NCI-H2227 (cell line): ENCODE measurements at regions not wholly inside any gene's neighbourhood (a gene's known extent, or its start where the extent isn't known, plus 50 kb on each side); places are given as distances from the start of the nearest gene placed in this dataset.

Experiments used
- DNase-seq: peaks from one replicate; lab custom pipeline; 2025; ENCODE audit not compliant: unreplicated experiment; lab: John Stamatoyannopoulos, UW

DNA sequence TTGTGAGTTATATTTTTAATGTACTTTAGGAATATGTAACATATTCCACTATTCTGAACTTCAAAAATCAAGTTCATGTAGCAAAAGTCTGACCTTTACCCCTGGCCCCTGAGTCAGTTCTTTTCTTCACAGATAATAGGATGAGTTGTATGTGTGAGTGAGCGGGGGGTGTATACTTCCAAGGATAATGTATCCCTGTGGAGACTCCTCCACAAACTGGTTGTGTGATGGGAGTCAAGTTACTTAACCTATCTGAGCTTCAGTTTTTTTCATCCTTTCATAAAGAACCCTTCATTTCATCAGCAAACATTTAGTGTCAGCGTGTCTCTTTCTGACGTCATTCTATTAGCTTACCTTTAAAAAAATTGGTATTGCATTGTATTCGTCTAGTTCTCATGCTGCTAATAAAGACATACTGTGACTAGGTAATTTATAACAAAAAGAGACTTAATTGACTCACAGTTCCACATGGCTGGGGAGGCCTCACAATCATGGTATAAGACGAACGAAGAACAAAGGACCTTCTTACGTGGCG is 288.1 kb upstream of the GPC6 start:
- no peak for DNase-seq

DNA sequence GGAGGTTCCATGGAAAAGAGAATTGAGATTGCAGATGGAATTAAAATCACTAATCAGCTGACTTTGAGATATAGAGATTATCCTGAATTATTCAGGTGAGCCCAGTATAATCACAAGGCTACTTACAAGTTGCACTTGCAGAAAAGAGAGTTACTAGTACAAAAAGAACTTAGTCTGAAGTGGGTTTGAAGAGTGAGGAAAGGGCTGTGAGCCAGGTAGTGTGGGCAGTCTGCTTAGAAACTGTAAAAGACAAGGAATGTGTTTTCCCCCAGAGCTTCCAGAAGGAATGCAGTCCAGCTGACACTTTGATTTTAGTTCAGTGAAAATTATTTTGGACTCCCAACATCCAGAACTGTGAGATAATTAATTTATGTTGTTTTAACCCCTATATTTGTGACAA is 285.4 kb upstream of the GPC6 start:
- DNase-seq, result no peak

DNA sequence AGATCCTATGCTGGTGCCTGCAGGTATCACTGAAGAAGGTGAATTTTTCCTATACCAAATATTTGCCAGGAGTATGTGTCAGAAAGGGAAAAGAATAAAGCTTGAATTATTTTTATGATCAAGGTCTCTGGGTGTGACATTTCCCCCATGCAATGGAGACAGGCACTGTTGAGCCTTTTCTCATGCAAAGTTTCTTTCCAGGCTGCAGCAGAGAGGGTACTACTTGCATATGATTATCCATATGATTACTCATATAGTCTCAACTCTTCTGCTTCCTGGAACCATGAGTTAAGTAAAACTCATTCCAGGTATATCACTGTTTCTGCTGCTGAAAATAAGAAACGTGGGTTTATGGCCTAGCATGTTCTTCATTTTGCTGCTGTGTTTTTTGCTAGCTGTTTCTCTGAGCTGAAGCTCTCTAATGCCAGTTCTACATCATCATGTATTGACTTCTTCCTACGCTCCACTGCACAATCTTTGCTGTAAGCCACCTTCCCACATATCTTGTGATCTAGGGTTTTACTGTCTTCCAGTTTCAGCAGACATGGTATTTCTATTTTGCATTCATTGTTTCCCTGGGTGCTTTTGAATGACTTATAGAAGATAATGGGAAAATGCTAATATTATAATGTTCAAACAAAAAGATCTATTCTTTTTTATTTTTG is 278.7 kb upstream of the GPC6 start:
- no peak for DNase-seq

DNA sequence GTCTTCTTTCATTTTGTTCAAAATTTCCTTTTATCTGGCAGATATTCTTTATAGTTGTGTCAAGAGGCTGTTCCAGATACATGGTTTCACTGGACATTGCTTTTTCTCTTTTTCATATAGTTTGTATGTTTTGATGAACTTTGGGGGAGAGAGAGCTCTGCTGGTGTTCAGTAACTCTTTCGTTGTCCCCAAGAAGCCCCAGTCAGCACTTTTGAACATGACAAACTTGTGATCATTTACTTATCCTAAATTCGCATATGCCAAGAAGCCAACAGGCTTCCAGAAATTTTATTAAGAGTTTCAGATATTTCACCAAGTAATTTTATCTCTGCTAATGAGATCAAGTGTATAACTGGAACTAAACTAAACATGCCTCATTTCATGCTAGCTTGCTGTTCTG is 275.8 kb upstream of the GPC6 start:
- no peak for DNase-seq

DNA sequence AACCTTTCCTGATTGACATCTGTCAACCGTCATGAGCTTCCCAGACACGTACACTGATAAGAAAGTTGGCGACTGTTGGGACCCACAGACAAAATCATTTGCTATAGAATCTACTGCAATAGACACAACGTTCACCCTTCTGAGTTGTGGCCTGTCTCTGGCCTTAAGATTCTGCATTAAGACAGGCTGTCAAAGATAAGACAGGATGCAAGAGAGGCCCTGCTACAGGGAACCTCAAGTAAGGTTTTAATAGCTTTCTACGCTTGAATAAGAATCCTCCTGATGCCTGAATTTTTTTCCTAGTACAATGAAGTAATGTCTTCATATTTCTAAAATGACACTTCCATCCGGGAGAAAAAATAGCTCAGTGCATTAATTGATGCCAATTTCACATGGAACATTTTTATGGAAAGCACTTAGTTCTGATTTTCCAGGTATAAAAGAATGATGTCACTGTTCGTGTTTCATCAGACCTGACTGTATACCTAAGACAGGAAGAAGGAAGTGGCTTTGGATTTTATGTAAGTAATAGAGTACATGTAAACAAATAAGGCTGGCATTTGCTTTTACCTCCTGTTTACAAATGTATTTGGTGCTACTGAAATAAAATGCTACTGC is 275.2 kb upstream of the GPC6 start:
- DNase-seq, result no peak

DNA sequence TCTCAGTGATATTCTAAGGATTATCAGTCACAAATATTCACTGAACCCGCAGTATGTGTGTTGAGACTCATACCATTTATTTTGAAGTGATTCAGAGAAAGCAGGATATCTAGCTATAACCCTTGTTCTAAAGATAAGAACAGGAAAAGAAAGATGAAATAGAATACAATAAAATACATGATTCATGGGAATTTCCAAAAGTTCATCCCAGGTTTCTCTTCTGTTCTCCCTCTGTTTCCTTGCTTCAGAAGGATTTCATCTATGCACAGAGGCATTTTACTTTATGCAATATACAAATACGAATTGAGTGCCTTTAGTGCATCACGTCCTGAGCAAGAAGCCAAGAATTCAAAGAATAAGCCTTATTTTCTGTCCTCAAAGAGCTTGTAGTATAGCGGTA is 274.4 kb upstream of the GPC6 start:
- DNase-seq, result no peak

DNA sequence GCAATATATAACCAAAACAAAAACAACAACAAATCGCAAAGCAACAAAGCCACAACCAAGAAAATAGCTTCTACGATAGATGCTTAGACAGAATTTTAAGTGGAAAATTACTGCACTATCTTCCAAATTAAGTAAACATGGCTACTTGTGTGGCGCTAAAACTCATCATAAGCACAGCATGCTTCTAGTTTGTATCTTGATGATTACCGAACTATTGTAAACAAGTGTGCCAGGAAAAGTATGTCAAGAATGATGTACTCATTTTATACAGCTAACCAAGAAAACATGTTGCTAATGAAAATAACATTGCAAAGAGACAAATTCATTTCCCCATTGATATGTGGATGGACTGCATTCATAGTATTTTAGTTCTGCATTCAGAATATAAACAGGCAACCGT is 271.9 kb upstream of the GPC6 start:
- no peak for DNase-seq

DNA sequence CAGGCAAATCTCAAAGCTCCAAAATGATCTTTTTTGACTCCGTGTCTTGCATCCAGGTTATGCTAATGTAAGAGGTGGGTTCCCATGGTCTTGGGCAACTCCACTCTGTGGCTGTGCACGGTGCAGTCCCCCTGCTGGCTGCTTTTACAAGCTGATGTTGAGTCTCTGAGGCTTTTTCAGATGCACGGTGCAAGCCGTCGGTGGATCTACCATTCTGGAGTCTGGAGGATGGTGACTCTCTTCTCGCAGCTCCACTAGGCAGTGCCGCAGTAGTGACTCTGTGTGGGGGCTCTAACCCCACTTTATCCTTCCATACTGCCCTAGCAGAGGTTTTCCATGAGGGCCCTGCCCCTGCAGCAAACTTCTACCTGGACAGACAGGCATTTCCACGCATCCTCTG is 266.8 kb upstream of the GPC6 start:
- no peak for DNase-seq

DNA sequence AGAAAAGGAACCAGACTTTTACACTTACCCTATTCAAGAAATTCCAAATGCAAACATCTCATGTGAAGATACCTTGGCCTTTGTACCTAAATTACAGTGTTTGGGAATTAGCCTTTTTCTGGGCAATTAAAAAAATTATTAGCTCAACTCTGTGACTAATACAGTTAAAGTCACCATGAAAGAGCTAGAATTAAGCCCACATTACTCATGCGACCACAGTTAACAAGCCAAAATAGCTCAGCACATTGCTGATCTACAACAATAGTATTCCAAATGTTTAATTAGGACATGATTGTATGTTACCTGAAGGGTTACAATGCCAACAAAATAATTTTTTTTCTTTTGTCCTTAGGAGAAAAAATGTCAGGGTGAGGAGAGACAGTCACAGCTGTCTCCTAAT is 263.6 kb upstream of the GPC6 start:
- DNase-seq, result no peak

DNA sequence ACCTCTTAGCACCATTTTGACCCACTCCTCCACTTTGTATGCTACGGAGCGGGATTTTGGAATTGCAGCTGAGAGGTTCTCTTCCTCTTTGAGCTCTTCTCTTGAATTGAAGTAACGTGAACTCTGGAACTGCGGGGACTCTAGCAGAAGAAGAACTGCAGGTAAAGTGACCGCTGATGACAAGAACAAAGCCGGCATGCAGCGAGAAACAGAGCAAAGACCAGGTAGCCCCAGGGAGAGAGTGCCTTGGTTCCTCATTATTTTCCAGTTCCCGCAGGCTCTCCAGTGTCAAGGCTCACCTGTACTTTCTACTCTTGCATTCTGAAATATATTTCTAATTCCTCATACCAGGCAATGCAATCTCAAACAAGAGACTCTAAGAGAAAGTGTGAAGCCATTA is 260.3 kb upstream of the GPC6 start:
- DNase-seq, result no peak

DNA sequence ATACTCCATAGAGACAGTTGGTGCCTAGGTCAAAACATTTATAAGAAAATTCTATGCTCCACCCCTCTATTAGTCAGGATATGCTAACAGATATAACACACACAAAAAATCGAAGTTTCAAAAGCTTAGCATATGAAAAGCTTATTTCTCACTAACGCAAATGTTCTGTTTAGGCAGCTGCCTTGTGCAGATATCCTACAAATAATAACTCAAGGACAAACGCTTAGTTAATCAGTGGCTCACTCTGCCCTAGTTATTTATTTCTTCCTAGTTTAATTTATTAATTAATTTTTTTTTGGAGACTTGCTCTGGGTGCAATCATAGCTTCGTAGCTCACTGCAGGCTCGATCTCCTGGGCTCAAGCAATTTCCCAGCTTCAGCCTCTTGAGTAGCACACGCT is 259.7 kb upstream of the GPC6 start:
- DNase-seq, result no peak

DNA sequence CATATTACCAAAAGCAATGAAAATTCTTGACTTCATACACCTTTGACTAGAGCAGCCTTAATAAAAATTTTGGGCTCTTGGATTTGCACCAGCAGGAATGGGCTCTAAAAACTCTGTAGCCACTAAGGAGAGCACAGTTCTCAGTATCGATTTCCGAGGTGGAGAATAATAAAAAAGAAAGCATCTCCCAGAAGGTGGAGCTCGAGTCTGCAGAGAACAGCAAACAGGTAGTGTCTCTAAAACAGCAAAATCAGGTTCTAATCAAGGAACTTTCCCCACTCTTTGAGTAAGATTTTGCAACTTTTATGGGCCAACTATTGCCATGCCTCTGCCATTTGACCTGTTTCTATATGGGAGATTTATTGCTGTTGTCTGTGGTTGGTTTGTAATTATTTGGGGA is 258.7 kb upstream of the GPC6 start:
- DNase-seq, result peak; percentile 6

DNA sequence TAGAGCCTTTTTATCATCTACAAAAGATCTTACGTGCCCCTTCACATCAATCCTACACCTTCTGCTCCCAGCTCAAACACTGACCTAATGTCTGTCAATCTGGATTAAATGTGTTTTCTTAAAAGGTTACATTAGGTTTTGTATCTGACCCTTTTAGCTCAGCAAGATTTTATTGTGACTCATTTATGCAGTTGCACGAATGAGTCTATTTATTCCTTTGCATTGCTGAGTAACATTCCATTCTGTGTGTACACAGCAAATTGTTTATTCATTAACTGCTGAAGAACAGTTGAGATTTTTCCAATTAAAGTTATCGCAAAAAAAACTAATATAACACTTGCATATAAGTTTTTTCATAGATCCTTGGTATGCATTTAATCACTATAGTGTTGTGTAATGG is 253.9 kb upstream of the GPC6 start:
- no peak for DNase-seq

DNA sequence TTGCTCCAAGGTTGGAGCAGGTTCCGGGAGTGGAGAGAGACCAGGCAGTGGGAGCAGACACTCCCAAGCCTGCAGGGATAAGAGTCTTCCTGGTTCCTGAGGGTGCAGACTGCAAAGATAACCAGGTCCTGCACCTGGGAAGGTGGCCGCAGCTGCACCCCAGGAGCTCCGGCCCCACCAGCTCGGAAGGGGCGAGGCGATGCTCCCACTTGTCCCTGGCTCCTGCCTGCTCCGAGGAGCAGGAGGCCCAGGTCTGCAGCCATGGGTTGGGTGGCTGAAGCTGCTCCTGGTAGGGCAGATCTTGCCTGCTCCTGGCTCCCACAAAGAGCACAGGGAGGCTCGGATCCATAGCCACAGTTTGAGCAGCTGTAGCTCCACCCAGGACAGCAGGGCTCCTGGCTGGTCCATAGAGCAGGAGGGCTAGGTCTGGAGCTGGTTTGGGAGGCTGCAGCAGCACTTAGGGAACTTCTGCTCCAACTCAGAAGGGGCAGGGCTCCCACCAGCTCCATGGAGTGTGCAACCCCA is 251.6 kb upstream of the GPC6 start:
- DNase-seq, result no peak

DNA sequence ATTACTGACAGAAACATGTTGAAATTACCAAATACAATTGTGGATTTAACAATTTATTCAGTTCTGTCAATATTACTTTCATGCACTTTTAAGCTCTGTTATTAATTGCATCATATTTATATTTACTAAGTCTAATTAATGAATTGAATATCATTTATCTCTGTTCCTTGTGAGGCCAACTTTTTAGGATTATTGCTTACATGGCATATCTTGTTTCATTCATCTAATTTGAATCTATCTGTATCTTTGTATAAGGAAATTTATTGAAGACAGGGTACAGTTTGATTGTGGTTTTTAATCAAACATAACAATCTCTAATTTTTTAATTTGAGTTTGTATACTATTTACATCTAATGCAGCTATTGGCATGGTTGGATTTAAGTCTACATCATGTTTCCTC is 249.9 kb upstream of the GPC6 start:
- DNase-seq, result no peak

DNA sequence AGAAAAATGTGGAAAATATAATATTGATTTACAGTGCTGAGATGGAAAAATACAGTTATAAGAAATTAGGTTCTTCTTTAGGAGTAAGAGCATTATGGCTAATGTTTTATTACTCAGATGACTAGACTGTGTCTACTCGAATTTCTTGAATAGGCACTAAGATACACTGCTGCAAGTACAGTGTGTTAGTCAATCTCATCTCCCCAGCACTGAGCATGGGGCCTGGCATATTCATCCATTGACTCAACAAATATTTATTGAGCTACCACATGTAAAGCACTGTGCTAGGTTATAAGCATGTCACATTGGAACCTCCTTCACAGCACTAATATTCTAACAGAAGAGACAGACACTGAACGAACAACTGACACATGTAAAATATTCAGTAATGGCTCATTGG is 242.5 kb upstream of the GPC6 start:
- no peak for DNase-seq

DNA sequence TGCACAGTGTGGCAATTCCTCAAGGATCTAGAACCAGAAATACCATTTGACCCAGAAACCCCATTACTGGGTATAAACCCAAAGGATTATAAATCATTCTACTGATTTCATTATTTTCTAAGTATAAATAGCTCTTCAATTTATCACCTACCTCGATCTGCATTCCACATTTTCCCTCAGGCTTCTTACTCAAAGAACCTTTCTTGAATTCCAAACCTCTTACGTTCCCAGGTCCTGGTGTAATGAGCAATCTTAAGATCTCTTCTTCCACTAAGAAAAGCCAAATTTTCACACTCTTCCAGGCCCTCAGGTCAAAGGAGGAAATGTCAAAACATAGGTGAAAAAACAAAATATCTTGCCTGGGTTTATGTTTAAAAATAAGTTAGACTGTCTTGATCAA is 237.3 kb upstream of the GPC6 start:
- DNase-seq, result no peak

DNA sequence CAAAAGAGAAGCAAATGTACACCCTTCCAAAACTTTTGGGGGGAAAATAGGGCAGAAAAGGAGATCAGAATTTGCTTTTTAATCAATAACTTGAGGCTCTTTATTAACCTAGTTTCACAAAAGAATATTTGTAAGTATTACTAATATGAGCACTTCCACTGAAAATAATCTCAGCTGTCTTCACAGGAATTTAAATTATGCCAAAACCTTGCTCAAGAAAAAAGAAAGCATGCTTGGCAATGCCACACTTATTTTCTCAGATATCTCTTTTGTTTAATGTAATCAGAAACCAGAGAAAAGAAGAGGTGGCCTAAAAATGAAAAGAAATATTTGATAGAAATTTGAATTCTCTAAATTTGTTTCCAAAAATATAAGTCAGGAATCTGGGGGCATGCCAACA is 234.9 kb upstream of the GPC6 start:
- DNase-seq, result no peak

DNA sequence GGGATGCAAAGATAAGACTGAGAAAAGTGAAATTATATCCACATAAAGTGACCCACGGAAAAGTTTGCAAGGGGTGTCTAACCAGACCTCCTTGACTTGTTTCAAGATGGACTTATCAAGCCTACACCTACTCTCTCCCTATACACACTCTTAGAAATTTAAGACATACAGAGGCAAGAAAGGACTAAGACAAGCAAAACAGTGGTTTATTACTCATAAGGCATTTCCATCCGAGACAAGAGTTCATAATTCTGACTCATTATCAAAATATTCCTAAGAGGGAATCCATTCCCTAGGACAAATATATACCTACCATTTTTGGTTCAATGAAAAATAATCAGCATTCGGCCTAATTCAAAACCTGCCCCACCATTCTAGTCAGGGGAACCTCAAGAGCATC is 232.6 kb upstream of the GPC6 start:
- no peak for DNase-seq

DNA sequence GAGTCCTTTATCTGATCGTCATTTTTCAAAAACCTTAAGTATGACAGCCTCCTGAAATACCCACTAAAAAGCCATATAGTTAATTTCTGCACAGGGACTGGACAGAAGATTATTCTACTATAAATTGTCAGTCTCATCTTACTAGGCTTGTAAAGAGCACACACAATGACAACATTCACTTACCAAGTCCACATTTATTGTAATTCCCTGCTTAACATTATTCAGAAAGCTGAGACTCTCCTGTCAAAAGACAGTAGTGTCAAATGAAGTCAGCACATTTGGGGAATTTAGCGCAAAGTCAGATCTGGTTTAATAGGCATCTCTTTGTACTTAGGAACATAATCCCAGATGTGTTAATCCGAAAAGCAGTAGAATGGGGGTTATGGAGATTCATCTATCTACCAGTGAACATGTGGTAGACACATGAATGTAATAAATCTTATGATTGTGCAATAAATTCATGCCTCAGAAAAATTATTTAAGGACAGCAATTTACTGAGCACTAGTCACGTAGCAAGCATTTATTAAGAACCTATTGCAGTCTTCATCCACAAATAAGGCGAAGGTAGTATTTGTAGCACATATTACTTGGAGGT is 224.6 kb upstream of the GPC6 start:
- DNase-seq, result no peak

DNA sequence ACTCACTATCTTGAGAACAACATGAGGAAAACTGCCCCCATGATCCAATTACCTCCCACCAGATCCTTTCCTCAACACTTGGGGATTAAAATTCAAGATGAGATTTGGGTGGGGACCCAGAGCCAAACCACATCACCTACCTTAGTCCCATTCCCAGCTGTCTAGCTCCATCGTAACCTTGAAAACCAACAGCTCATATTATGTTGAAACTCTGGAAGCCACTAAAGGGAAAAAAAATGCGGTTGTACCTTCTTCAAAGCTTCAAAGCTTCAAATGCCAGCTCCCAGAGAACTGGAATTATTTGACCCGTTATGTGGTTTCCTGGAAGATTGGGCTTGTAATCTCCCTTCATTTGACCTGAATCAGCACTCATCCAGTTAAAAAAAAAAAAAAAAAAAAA is 223.1 kb upstream of the GPC6 start:
- no peak for DNase-seq

DNA sequence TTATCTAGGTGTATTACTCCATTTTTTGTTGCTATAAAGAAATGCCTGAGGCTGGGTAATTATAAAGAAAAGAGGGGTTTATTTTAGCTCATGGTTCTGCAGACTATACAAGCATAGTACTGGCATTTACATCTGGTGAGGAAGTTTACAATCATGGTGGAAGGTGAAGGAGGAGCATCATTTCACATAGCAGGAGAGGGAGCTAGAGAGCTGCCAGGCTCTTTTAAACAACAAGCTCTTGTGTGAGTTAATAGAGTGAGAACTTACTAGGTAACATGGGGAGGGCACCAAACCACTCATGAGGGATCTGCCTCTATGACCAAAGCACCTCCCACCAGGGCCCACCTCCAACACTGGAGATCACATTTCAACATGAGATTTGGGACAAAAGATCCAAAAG is 221.7 kb upstream of the GPC6 start:
- DNase-seq, result no peak
